Type B pancreatic cell (in vitro differentiated cells): ENCODE measurements at regions not wholly inside any gene's neighbourhood (a gene's known extent, or its start where the extent isn't known, plus 50 kb on each side); places are given as distances from the start of the nearest gene placed in this dataset.

Experiments used
- DNase-seq: peaks from one replicate; pipeline ENCODE4 v3.0.0; 2021; ENCODE audit warnings: mixed read lengths; ENCODE audit not compliant: unreplicated experiment; ENCODE audit errors: extremely low spot score
- H3K27ac Mint-ChIP-seq: 2 replicates; pipeline ENCODE4 v1.8.0; 2021; ENCODE audit warnings: mild to moderate bottlenecking, mixed read lengths
- H3K27me3 Mint-ChIP-seq: 2 replicates; pipeline ENCODE4 v1.8.0; 2021; ENCODE audit warnings: mixed read lengths
- H3K36me3 Mint-ChIP-seq: 2 replicates; pipeline ENCODE4 v1.8.0; 2021; ENCODE audit warnings: mixed read lengths
- H3K4me1 Mint-ChIP-seq: one replicate; pipeline ENCODE4 v1.8.0; 2021; ENCODE audit warnings: mixed read lengths; ENCODE audit not compliant: unreplicated experiment
- H3K4me3 Mint-ChIP-seq: 2 replicates; pipeline ENCODE4 v1.8.0; 2021; ENCODE audit warnings: mild to moderate bottlenecking, mixed read lengths
- H3K9me3 Mint-ChIP-seq: 2 replicates; pipeline ENCODE4 v1.8.0; 2021; ENCODE audit warnings: mixed read lengths
- CTCF ChIP-seq: fragments of 200-600 bp; sonication (generic); conservative IDR thresholded peaks from 2 replicates; pipeline ENCODE4 v1.5.0; 2021; ENCODE audit warnings: antibody characterized with exemption, mild to moderate bottlenecking

- Mint-ChIP-seq H3K4me1 (no peaks in the 10 kb centered on the region), H3K27ac (no peak overlapping the region), H3K4me3 (no peak overlapping the region), H3K27me3 (peaks cover 9% of the 10 kb centered on the region), H3K9me3 (no peaks in the 10 kb centered on the region), H3K36me3 (no peaks in the 10 kb centered on the region)
- no peak for DNase-seq
- TF ChIP-seq CTCF = no peak
Measured at GRCh38 chr11:101326141-101326540, 196.5 kb upstream of the PGR start.

GRCh38 chr11:101323997-101324396 is 194.4 kb upstream of the PGR start:
- no peaks in the 10 kb centered on the region for H3K36me3 Mint-ChIP-seq
- no peak for TF ChIP-seq CTCF
- no peaks in the 10 kb centered on the region for H3K9me3 Mint-ChIP-seq
- no peak overlapping the region for H3K4me3 Mint-ChIP-seq
- H3K27ac Mint-ChIP-seq = no peak overlapping the region
- H3K4me1 Mint-ChIP-seq = no peaks in the 10 kb centered on the region
- peaks cover 9% of the 10 kb centered on the region for H3K27me3 Mint-ChIP-seq
- DNase-seq = no peak

GRCh38 chr11:101321222-101321621 is 191.6 kb upstream of the PGR start:
- H3K27ac Mint-ChIP-seq = no peak overlapping the region
- H3K4me1 Mint-ChIP-seq = no peaks in the 10 kb centered on the region
- H3K36me3 Mint-ChIP-seq = no peaks in the 10 kb centered on the region
- no peak for DNase-seq
- H3K9me3 Mint-ChIP-seq = no peaks in the 10 kb centered on the region
- no peak for TF ChIP-seq CTCF
- peaks cover 6% of the 10 kb centered on the region for H3K27me3 Mint-ChIP-seq
- H3K4me3 Mint-ChIP-seq = no peak overlapping the region

GRCh38 chr11:101306721-101307120 is 177.1 kb upstream of the PGR start:
- Mint-ChIP-seq H3K27ac (no peak overlapping the region), H3K27me3 (no peaks in the 10 kb centered on the region), H3K4me3 (no peak overlapping the region), H3K9me3 (no peaks in the 10 kb centered on the region), H3K36me3 (no peaks in the 10 kb centered on the region), H3K4me1 (no peaks in the 10 kb centered on the region)
- no peak for TF ChIP-seq CTCF
- DNase-seq = no peak

GRCh38 chr11:101305496-101305895 is 175.9 kb upstream of the PGR start:
- Mint-ChIP-seq H3K4me1 (no peaks in the 10 kb centered on the region), H3K4me3 (no peak overlapping the region), H3K36me3 (no peaks in the 10 kb centered on the region), H3K9me3 (no peaks in the 10 kb centered on the region), H3K27ac (no peak overlapping the region), H3K27me3 (no peaks in the 10 kb centered on the region)
- TF ChIP-seq CTCF = no peak
- DNase-seq = no peak

GRCh38 chr11:101299210-101299609 is 169.6 kb upstream of the PGR start:
- Mint-ChIP-seq H3K36me3 (no peaks in the 10 kb centered on the region), H3K4me1 (no peaks in the 10 kb centered on the region), H3K4me3 (no peak overlapping the region), H3K27me3 (no peaks in the 10 kb centered on the region), H3K9me3 (no peaks in the 10 kb centered on the region), H3K27ac (no peak overlapping the region)
- DNase-seq = no peak
- no peak for TF ChIP-seq CTCF
